Epithelial cell of proximal tubule (primary cell): ENCODE measurements at regions not wholly inside any gene's neighbourhood (a gene's known extent, or its start where the extent isn't known, plus 50 kb on each side); places are given as distances from the start of the nearest gene placed in this dataset.
"Not testable (repeated sequence)": the region's sequence is repeated elsewhere in the genome, so short reads cannot be mapped to it uniquely, and the experiment has no call there.

Source experiments
- DNase-seq: peaks from one replicate; pipeline ENCODE4 v3.0.0-alpha.2; 2011; ENCODE audit warnings: low read depth
- H3K4me3 ChIP-seq: 2 replicates; pipeline ENCODE4 v1.5.1; 2011; ENCODE audit warnings: low read depth, mild to moderate bottlenecking, low read length
- CTCF ChIP-seq: conservative IDR thresholded peaks from 2 replicates; pipeline ENCODE4 v1.5.1; 2012; ENCODE audit warnings: low read depth, mild to moderate bottlenecking, low read length

- peak; percentile 74 for DNase-seq
- TF ChIP-seq CTCF = no peak
- no peak overlapping the region for H3K4me3 ChIP-seq
Observed at GRCh38 chr7:46909601-46910051, 672.3 kb downstream of the TNS3 start.

GRCh38 chr7:46908770-46909169, 673.1 kb downstream of the TNS3 start:
- TF ChIP-seq CTCF = no peak
- no peak overlapping the region for H3K4me3 ChIP-seq
- DNase-seq = peak; percentile 66

GRCh38 chr7:46904523-46904922, 677.4 kb downstream of the TNS3 start:
- not testable (repeated sequence) for H3K4me3 ChIP-seq

GRCh38 chr7:46902463-46902862, 679.4 kb downstream of the TNS3 start:
- DNase-seq = no peak
- TF ChIP-seq CTCF = no peak
- no peak overlapping the region for H3K4me3 ChIP-seq

More at GRCh38 chr7:46904523-46904922, 677.4 kb downstream of the TNS3 start:
- not testable (repeated sequence) for DNase-seq

GRCh38 chr7:46900312-46901263, 681.3 kb downstream of the TNS3 start:
- no peak for TF ChIP-seq CTCF
- no peak for DNase-seq
- H3K4me3 ChIP-seq = no peak overlapping the region

- H3K4me3 ChIP-seq = no peak overlapping the region
- TF ChIP-seq CTCF = no peak
- DNase-seq = no peak
Observed at GRCh38 chr7:46897381-46897780, 684.5 kb downstream of the TNS3 start.

GRCh38 chr7:46886669-46887374, 695.1 kb downstream of the TNS3 start:
- H3K4me3 ChIP-seq = no peak overlapping the region
- TF ChIP-seq CTCF = no peak
- DNase-seq = no peak
